ENCODE measurements at regions not wholly inside any gene's neighbourhood (a gene's known extent, or its start where the extent isn't known, plus 50 kb on each side); places are given as distances from the start of the nearest gene placed in this dataset.

DNA sequence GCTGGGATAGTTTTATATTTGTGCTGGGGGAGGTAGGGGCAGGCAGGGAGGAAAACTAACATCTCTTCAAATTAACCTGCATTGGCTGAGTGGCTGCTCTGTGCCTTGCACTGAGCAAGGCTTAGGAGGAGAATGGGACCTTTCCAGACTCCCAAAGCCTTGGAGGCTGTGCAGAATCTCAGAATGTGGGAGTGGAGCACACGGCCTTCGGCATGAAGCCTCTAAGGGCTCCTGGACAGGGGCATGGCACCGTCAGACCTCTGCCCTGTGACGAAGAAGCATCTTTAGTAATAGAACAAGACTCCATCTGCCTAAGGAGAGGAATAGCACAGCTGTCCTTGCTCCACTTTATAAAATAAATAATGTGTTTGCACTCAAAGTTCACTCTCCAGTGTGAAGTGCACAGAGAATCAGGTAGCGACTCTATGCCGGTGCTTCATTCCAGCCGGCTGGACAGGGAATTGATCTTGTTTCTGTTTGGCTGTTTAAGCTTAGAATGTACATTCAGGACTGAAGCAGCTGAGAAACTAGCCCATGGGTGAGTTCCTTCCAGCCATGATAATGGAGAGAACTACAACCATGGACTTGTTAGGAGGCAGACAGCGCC is 228.5 kb upstream of the ADAMTS9 start:
- ChIA-PET POLR2A (no interaction called here), CTCF (no interaction called here)
- no peak overlapping the region for H3K4me3 ChIP-seq (ENCODE audit: low read depth, low read length)
- DNase-seq (ENCODE audit: low read depth, low spot score) = no peak
- TF ChIP-seq, protein P1, sequence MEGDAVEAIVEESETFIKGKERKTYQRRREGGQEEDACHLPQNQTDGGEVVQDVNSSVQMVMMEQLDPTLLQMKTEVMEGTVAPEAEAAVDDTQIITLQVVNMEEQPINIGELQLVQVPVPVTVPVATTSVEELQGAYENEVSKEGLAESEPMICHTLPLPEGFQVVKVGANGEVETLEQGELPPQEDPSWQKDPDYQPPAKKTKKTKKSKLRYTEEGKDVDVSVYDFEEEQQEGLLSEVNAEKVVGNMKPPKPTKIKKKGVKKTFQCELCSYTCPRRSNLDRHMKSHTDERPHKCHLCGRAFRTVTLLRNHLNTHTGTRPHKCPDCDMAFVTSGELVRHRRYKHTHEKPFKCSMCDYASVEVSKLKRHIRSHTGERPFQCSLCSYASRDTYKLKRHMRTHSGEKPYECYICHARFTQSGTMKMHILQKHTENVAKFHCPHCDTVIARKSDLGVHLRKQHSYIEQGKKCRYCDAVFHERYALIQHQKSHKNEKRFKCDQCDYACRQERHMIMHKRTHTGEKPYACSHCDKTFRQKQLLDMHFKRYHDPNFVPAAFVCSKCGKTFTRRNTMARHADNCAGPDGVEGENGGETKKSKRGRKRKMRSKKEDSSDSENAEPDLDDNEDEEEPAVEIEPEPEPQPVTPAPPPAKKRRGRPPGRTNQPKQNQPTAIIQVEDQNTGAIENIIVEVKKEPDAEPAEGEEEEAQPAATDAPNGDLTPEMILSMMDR (IDR thresholded peaks at IDR 0.05; ENCODE audit: insufficient read depth, low read length, missing control alignments) = no peak

DNA sequence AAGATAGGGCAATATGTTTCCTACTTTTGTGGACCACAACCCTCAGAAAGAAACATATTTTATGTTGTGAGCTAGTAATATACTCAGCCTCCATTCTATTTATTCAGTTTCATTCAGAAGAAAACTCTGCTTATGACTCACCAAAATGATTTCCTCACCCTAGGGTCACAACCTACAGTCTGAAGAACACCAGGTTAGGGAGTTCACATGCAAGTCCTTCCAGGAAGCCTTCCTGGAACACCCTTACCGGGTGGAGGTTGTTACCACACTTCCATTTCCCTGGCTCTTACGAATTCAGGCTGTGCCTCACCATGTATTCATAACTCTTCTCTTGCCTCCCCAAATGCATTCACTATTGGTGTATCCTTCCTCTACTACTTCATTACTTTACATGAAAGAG is 228.0 kb upstream of the ADAMTS9 start:
- ChIA-PET CTCF (no interaction called here), POLR2A (no interaction called here)
- no peak for DNase-seq (ENCODE audit: low read depth, low spot score)
- TF ChIP-seq, protein P1 (IDR thresholded peaks at IDR 0.05; ENCODE audit: insufficient read depth, low read length, missing control alignments) = no peak
- no peak overlapping the region for H3K4me3 ChIP-seq (ENCODE audit: low read depth, low read length)

GRCh38 chr3:64913515-64913914 is 225.7 kb upstream of the ADAMTS9 start:
- no peak for DNase-seq (ENCODE audit: low read depth, low spot score)
- CTCF ChIA-PET = no interaction called here
- POLR2A ChIA-PET = no interaction called here
- TF ChIP-seq, protein P1 (IDR thresholded peaks at IDR 0.05; ENCODE audit: insufficient read depth, low read length, missing control alignments) = no peak
- no peak overlapping the region for H3K4me3 ChIP-seq (ENCODE audit: low read depth, low read length)

DNA sequence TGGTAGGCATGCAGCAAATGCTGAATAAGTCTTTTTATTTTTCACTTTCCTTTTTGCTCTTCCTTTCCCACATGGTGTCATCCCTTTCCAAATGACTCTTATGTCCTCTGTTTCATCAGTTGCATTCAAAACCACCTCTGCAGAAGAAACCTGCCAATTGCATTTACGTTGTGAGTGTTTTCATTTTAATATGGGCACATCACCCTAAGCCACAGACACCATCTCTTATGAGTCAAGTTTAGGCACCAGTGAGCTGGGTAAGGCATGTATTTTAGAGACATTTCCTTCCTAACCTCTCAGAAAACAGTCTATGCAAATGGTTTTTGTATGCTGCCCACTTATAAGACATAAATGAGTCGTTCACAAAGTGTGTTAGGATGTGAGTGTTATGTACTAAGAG is 223.3 kb upstream of the ADAMTS9 start:
- POLR2A ChIA-PET = no interaction called here

GRCh38 chr3:64909757-64910467 is 222.1 kb upstream of the ADAMTS9 start:
- TF ChIP-seq, protein P1 (IDR thresholded peaks at IDR 0.05; ENCODE audit: insufficient read depth, low read length, missing control alignments) = no peak
- POLR2A ChIA-PET = no interaction called here

More for the DNA sequence above, 223.3 kb upstream of the ADAMTS9 start:
- DNase-seq (ENCODE audit: low read depth, low spot score) = no peak
- CTCF ChIA-PET = no interaction called here
- no peak overlapping the region for H3K4me3 ChIP-seq (ENCODE audit: low read depth, low read length)
- TF ChIP-seq, protein P1 (IDR thresholded peaks at IDR 0.05; ENCODE audit: insufficient read depth, low read length, missing control alignments) = no peak

GRCh38 chr3:64909011-64909410 is 221.2 kb upstream of the ADAMTS9 start:
- DNase-seq (ENCODE audit: low read depth, low spot score) = no peak
- no peak overlapping the region for H3K4me3 ChIP-seq (ENCODE audit: low read depth, low read length)
- TF ChIP-seq, protein P1 (IDR thresholded peaks at IDR 0.05; ENCODE audit: insufficient read depth, low read length, missing control alignments) = no peak
- ChIA-PET CTCF (no interaction called here), POLR2A (no interaction called here)

More at GRCh38 chr3:64909757-64910467, 222.1 kb upstream of the ADAMTS9 start:
- CTCF ChIA-PET = no interaction called here
- no peak for DNase-seq (ENCODE audit: low read depth, low spot score)
- no peak overlapping the region for H3K4me3 ChIP-seq (ENCODE audit: low read depth, low read length)

Data from AG04449 (cell line).